Psoas muscle (tissue), 7 donors: ENCODE measurements at regions not wholly inside any gene's neighbourhood (a gene's known extent, or its start where the extent isn't known, plus 50 kb on each side); places are given as distances from the start of the nearest gene placed in this dataset.

ENCODE experiments used
- ATAC-seq, 4 donors: fragments of 200-7000 bp; cut with Tn5 transposase; one replicate each; pipeline ENCODE4 v1.9.1; 2020; ENCODE audit warnings: moderate library complexity in 3 of 4, mild to moderate bottlenecking in 2 of 4
- DNase-seq, 2 donors: peaks; one replicate each; pipeline ENCODE4 v3.0.0-alpha.2; 2020
- H3K27ac ChIP-seq: fragments of 200-600 bp; one replicate; pipeline ENCODE4 v1.8.0; 2022
- H3K27me3 ChIP-seq, 3 donors: fragments of 200-600 bp in 1 of 3; one replicate each; pipeline versions ENCODE4 v1.6.1 to v1.8.0; 2013 to 2022; ENCODE audit warnings: low read length in 2 of 3, mild to moderate bottlenecking in 2 of 3, moderate library complexity in 1 of 3; ENCODE audit not compliant: insufficient read depth in 3 of 3
- H3K36me3 ChIP-seq, 2 donors: fragments of 200-600 bp in 1 of 2; one replicate each; pipeline versions ENCODE4 v1.6.1 to v1.8.0; 2013 to 2022; ENCODE audit warnings: low read depth in 1 of 2, mild to moderate bottlenecking in 1 of 2, moderate library complexity in 1 of 2; ENCODE audit not compliant: insufficient read depth in 1 of 2
- H3K4me1 ChIP-seq: fragments of 200-600 bp; one replicate; pipeline ENCODE4 v1.8.0; 2022
- H3K4me3 ChIP-seq: fragments of 200-600 bp; one replicate; pipeline ENCODE4 v1.8.0; 2022; ENCODE audit warnings: mild to moderate bottlenecking
- H3K9me3 ChIP-seq: fragments of 200-600 bp; one replicate; pipeline ENCODE4 v1.8.0; 2022
- CTCF ChIP-seq: fragments of 200-600 bp; IDR thresholded peaks from one replicate; pipeline ENCODE4 v1.8.0; 2022; ENCODE audit warnings: antibody characterized with exemption
- WGBS, 3 donors: extraction: QIAGEN DNeasy Blood & Tissue Kit; methylation state at CpG; one replicate each; pipeline versions ENCODE4 v1.1.6 to v1.1.7; 2013; 5-methylcytosine and 5-hydroxymethylcytosine counted together
- intact Hi-C, 2 donors: fragments of 100-400 bp; cut with DNase I; formaldehyde crosslinking; loops; one replicate each; pipeline versions ENCODE4 v1.11.0 to v1.14.2; 2022
- donor health status: healthy with polysubstance abuse.
- donor health status: DM: no; HTN: no; CAD: no; lungs with moderate emphysema.
- donor health status: Bipolar disorder and iron deficiency.
- donor health status: healthy.
- donor health status: DM: yes; HTN: yes; CAD: no.
- donor health status: DM: no; HTN: no; CAD: no.
- donor health status: DM: yes; HTN: yes; CAD: no.

DNA sequence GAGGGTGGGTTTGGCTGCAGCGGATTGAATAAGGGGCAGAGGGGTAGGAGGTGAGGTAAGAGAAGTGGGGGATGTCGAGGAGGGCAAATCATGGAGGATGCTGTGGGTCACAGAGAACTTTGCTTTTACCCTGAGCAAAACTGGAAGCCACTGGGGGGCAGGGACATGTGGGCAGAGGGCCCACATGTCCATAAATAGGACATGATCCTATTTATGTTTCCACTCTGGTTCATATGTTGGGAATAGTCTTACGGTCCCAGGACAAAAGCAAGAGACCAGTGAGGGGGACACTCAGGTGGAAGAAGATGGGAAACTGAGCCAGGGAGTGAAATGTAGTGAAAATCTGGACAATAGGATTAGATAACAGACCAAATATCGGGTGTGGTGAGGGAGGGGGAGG lies 85.5 kb upstream of the MRPS22 start:
- no peaks in the 10 kb centered on the region for H3K4me1 ChIP-seq
- intact Hi-C loops, result no loop called here
- no peaks in the 10 kb centered on the region for H3K27me3 ChIP-seq
- WGBS, 3 donors, result 48 to 63% (median 61%) methylated on average over 4 of the region's 4 CpGs
- TF ChIP-seq CTCF, result no peak
- no peak overlapping the region for H3K4me3 ChIP-seq
- no peak overlapping the region for H3K27ac ChIP-seq
- ATAC-seq (no peak), DNase-seq (no peak)
- H3K36me3 ChIP-seq, result no peaks in the 10 kb centered on the region
- H3K9me3 ChIP-seq, result no peaks in the 10 kb centered on the region

GRCh38 chr3:139259398-139259797 lies 84.4 kb upstream of the MRPS22 start:
- Histone ChIP-seq H3K4me3 (no peak overlapping the region), H3K4me1 (no peaks in the 10 kb centered on the region), H3K27ac (no peak overlapping the region), H3K36me3 (no peaks in the 10 kb centered on the region), H3K9me3 (no peaks in the 10 kb centered on the region), H3K27me3 (no peaks in the 10 kb centered on the region)
- 70 to 79% (median 76%) methylated on average over 2 of the region's 2 CpGs for WGBS, 3 donors
- ATAC-seq (no peak), DNase-seq (no peak)
- TF ChIP-seq CTCF, result no peak
- intact Hi-C loops, result no loop called here

DNA sequence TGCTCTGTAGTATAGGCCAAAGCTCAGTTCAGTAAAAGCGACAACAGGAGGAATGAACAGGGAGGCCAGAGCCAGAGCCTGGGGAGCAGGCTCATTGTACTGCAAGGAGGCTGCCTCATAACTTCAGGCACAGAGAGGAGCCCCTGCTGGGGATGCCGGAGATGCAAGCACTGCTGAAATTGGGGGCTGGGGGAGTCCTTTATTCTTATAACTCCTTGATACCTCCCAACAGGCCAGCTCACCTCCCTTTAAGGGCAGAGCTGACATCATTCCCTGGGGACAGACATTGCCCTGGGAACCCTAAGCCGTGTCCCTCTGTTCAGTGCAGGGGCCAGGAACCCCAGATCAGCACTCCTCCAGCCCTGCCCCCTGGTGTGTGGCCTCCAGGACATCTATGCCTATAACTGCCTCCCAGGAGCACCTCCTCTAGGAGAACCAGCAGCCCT lies 83.8 kb upstream of the MRPS22 start:
- no peak for ATAC-seq
- H3K4me3 ChIP-seq, result no peak overlapping the region
- H3K36me3 ChIP-seq, result no peaks in the 10 kb centered on the region
- no peak for DNase-seq
- H3K4me1 ChIP-seq, result no peaks in the 10 kb centered on the region
- H3K27ac ChIP-seq, result no peak overlapping the region
- H3K9me3 ChIP-seq, result no peaks in the 10 kb centered on the region
- no peak for TF ChIP-seq CTCF
- intact Hi-C loops, result no loop called here
- 64 to 75% (median 74%) methylated on average over 3 of the region's 3 CpGs for WGBS, 3 donors
- no peaks in the 10 kb centered on the region for H3K27me3 ChIP-seq

DNA sequence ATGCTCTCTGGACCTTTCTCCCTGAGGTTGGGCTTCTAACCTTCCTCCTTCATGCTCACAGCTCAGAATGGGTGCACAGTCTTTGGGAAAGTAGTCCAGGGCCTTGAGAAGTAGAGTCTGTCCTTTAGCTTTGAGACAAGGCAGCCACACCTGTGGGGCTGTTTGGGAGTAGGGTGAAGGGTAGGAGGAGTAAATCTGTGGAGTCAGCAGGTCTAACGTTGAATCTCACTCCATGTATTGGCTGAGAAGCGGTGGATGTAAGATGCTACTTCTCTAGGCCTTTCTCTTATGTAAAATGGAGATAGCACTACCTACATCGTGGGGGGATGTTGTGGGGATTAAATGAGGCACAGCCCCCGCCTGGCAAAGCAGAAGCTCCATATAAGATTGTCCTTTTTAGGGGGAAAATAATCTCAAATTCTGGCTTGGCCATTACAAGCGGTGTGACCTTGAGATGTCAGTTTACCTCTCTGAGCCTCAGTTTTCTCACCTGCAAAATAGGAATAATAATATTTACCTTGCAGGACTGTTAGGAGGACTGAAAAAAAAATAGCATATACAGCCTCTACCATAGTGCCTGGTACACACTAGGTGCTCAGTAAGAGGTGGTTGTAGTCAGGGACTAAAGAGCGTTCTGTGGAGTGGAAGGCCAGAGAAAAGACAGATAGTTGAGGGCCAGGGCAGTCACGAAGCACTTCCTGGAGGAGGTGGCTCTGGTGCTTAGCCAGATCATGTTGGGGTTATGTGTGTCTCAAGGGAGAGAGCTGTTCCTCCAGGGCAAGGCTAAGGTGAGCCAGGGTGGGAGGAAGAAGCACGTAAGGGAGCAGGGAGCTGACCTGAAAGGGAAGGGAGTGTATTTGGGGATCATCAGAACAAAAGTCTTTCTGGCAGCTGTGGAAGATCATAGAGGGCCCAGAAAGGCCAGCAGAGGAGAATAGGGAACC lies 82.8 kb upstream of the MRPS22 start:
- Histone ChIP-seq H3K4me3 (no peak overlapping the region), H3K4me1 (no peaks in the 10 kb centered on the region), H3K9me3 (no peaks in the 10 kb centered on the region), H3K27ac (no peak overlapping the region), H3K36me3 (no peaks in the 10 kb centered on the region), H3K27me3 (no peaks in the 10 kb centered on the region)
- TF ChIP-seq CTCF, result no peak
- no peak for ATAC-seq
- intact Hi-C loops, result no loop called here
- DNase-seq, result no peak
- 75 to 82% (median 78%) methylated on average over 8 of the region's 8 CpGs for WGBS, 3 donors
